ENCODE measurements at regions not wholly inside any gene's neighbourhood (a gene's known extent, or its start where the extent isn't known, plus 50 kb on each side); places are given as distances from the start of the nearest gene placed in this dataset.

GRCh38 chr20:51886891-51887608 lies 84.7 kb upstream of the SALL4 start:
- Histone ChIP-seq H3K79me2 (ENCODE audit: control insufficient read depth, insufficient read depth, low read length, unreplicated experiment) (no peaks in the 10 kb centered on the region), H3K36me3 (ENCODE audit: insufficient read depth, low read length) (no peaks in the 10 kb centered on the region), H2AFZ (ENCODE audit: low read length, unreplicated experiment) (no peak overlapping the region), H3K27me3 (ENCODE audit: insufficient read depth, low read length) (0 out of 2 replicates have a peak, but pooled peaks cover 3% of the 10 kb centered on the region), H3K27ac (ENCODE audit: low read depth, low read length) (no peak overlapping the region), H3K4me3 (ENCODE audit: low read depth, low read length) (no peak overlapping the region), H3K4me1 (ENCODE audit: control insufficient read depth, insufficient read depth, low read length, unreplicated experiment) (no peaks in the 10 kb centered on the region)

GRCh38 chr20:51886341-51886740 lies 84.0 kb upstream of the SALL4 start:
- Histone ChIP-seq H3K36me3 (ENCODE audit: insufficient read depth, low read length) (no peaks in the 10 kb centered on the region), H2AFZ (ENCODE audit: low read length, unreplicated experiment) (no peak overlapping the region), H3K79me2 (ENCODE audit: control insufficient read depth, insufficient read depth, low read length, unreplicated experiment) (no peaks in the 10 kb centered on the region), H3K27ac (ENCODE audit: low read depth, low read length) (no peak overlapping the region), H3K27me3 (ENCODE audit: insufficient read depth, low read length) (0 out of 2 replicates have a peak, but pooled peaks cover 3% of the 10 kb centered on the region), H3K4me3 (ENCODE audit: low read depth, low read length) (no peak overlapping the region), H3K4me1 (ENCODE audit: control insufficient read depth, insufficient read depth, low read length, unreplicated experiment) (no peaks in the 10 kb centered on the region)

GRCh38 chr20:51884561-51884960 lies 82.2 kb upstream of the SALL4 start:
- Histone ChIP-seq H3K4me3 (ENCODE audit: low read depth, low read length) (no peak overlapping the region), H2AFZ (ENCODE audit: low read length, unreplicated experiment) (no peak overlapping the region), H3K79me2 (ENCODE audit: control insufficient read depth, insufficient read depth, low read length, unreplicated experiment) (no peaks in the 10 kb centered on the region), H3K4me1 (ENCODE audit: control insufficient read depth, insufficient read depth, low read length, unreplicated experiment) (no peaks in the 10 kb centered on the region), H3K27me3 (ENCODE audit: insufficient read depth, low read length) (0 out of 2 replicates have a peak, but pooled peaks cover 3% of the 10 kb centered on the region), H3K27ac (ENCODE audit: low read depth, low read length) (no peak overlapping the region), H3K36me3 (ENCODE audit: insufficient read depth, low read length) (no peaks in the 10 kb centered on the region)

- Histone ChIP-seq H3K4me3 (ENCODE audit: low read depth, low read length) (no peak overlapping the region), H3K4me1 (ENCODE audit: control insufficient read depth, insufficient read depth, low read length, unreplicated experiment) (no peaks in the 10 kb centered on the region), H3K36me3 (ENCODE audit: insufficient read depth, low read length) (no peaks in the 10 kb centered on the region), H2AFZ (ENCODE audit: low read length, unreplicated experiment) (no peak overlapping the region), H3K27ac (ENCODE audit: low read depth, low read length) (no peak overlapping the region), H3K27me3 (ENCODE audit: insufficient read depth, low read length) (no peaks in the 10 kb centered on the region), H3K79me2 (ENCODE audit: control insufficient read depth, insufficient read depth, low read length, unreplicated experiment) (no peaks in the 10 kb centered on the region)
These were observed 77.9 kb upstream of the SALL4 start for GRCh38 chr20:51880188-51880587.

GRCh38 chr20:51876313-51876940 lies 74.1 kb upstream of the SALL4 start:
- H2AFZ ChIP-seq (ENCODE audit: low read length, unreplicated experiment): no peak overlapping the region
- H3K27ac ChIP-seq (ENCODE audit: low read depth, low read length): no peak overlapping the region
- H3K4me3 ChIP-seq (ENCODE audit: low read depth, low read length): no peak overlapping the region

GRCh38 chr20:51873652-51874051 lies 71.3 kb upstream of the SALL4 start:
- Histone ChIP-seq H3K79me2 (ENCODE audit: control insufficient read depth, insufficient read depth, low read length, unreplicated experiment) (no peaks in the 10 kb centered on the region), H3K36me3 (ENCODE audit: insufficient read depth, low read length) (no peaks in the 10 kb centered on the region), H2AFZ (ENCODE audit: low read length, unreplicated experiment) (no peak overlapping the region), H3K27me3 (ENCODE audit: insufficient read depth, low read length) (0 out of 2 replicates have a peak, but pooled peaks cover 3% of the 10 kb centered on the region), H3K4me1 (ENCODE audit: control insufficient read depth, insufficient read depth, low read length, unreplicated experiment) (no peaks in the 10 kb centered on the region), H3K27ac (ENCODE audit: low read depth, low read length) (no peak overlapping the region), H3K4me3 (ENCODE audit: low read depth, low read length) (no peak overlapping the region)

More at GRCh38 chr20:51876313-51876940, 74.1 kb upstream of the SALL4 start:
- H3K79me2 ChIP-seq (ENCODE audit: control insufficient read depth, insufficient read depth, low read length, unreplicated experiment): no peaks in the 10 kb centered on the region
- H3K27me3 ChIP-seq (ENCODE audit: insufficient read depth, low read length): 0 out of 2 replicates have a peak, but pooled peaks cover 3% of the 10 kb centered on the region
- H3K36me3 ChIP-seq (ENCODE audit: insufficient read depth, low read length): no peaks in the 10 kb centered on the region
- H3K4me1 ChIP-seq (ENCODE audit: control insufficient read depth, insufficient read depth, low read length, unreplicated experiment): no peaks in the 10 kb centered on the region

GRCh38 chr20:51871943-51872342 lies 69.6 kb upstream of the SALL4 start:
- Histone ChIP-seq H3K79me2 (ENCODE audit: control insufficient read depth, insufficient read depth, low read length, unreplicated experiment) (no peaks in the 10 kb centered on the region), H3K27ac (ENCODE audit: low read depth, low read length) (no peak overlapping the region), H3K4me1 (ENCODE audit: control insufficient read depth, insufficient read depth, low read length, unreplicated experiment) (no peaks in the 10 kb centered on the region), H2AFZ (ENCODE audit: low read length, unreplicated experiment) (no peak overlapping the region), H3K36me3 (ENCODE audit: insufficient read depth, low read length) (no peaks in the 10 kb centered on the region), H3K4me3 (ENCODE audit: low read depth, low read length) (no peak overlapping the region), H3K27me3 (ENCODE audit: insufficient read depth, low read length) (0 out of 2 replicates have a peak, but pooled peaks cover 3% of the 10 kb centered on the region)

- Histone ChIP-seq H2AFZ (ENCODE audit: low read length, unreplicated experiment) (no peak overlapping the region), H3K4me1 (ENCODE audit: control insufficient read depth, insufficient read depth, low read length, unreplicated experiment) (no peaks in the 10 kb centered on the region), H3K27ac (ENCODE audit: low read depth, low read length) (no peak overlapping the region), H3K79me2 (ENCODE audit: control insufficient read depth, insufficient read depth, low read length, unreplicated experiment) (no peaks in the 10 kb centered on the region), H3K4me3 (ENCODE audit: low read depth, low read length) (no peak overlapping the region), H3K36me3 (ENCODE audit: insufficient read depth, low read length) (no peaks in the 10 kb centered on the region), H3K27me3 (ENCODE audit: insufficient read depth, low read length) (peaks cover 6% of the 10 kb centered on the region; the same call in 1 of the 2 replicates)
These were observed 66.7 kb upstream of the SALL4 start for GRCh38 chr20:51869002-51869401.

- Histone ChIP-seq H3K27me3 (ENCODE audit: insufficient read depth, low read length) (peaks cover 6% of the 10 kb centered on the region; the same call in 1 of the 2 replicates), H3K27ac (ENCODE audit: low read depth, low read length) (no peak overlapping the region), H3K4me3 (ENCODE audit: low read depth, low read length) (no peak overlapping the region), H3K4me1 (ENCODE audit: control insufficient read depth, insufficient read depth, low read length, unreplicated experiment) (no peaks in the 10 kb centered on the region), H2AFZ (ENCODE audit: low read length, unreplicated experiment) (no peak overlapping the region), H3K36me3 (ENCODE audit: insufficient read depth, low read length) (no peaks in the 10 kb centered on the region), H3K79me2 (ENCODE audit: control insufficient read depth, insufficient read depth, low read length, unreplicated experiment) (no peaks in the 10 kb centered on the region)
These were observed 64.9 kb upstream of the SALL4 start for GRCh38 chr20:51867251-51867650.

- Histone ChIP-seq H2AFZ (ENCODE audit: low read length, unreplicated experiment) (no peak overlapping the region), H3K27me3 (ENCODE audit: insufficient read depth, low read length) (peaks cover 6% of the 10 kb centered on the region; the same call in 1 of the 2 replicates), H3K4me1 (ENCODE audit: control insufficient read depth, insufficient read depth, low read length, unreplicated experiment) (no peaks in the 10 kb centered on the region), H3K4me3 (ENCODE audit: low read depth, low read length) (no peak overlapping the region), H3K36me3 (ENCODE audit: insufficient read depth, low read length) (no peaks in the 10 kb centered on the region), H3K27ac (ENCODE audit: low read depth, low read length) (no peak overlapping the region), H3K79me2 (ENCODE audit: control insufficient read depth, insufficient read depth, low read length, unreplicated experiment) (no peaks in the 10 kb centered on the region)
These were observed 62.6 kb upstream of the SALL4 start for GRCh38 chr20:51864967-51865366.

- no peak overlapping the region for H3K27ac ChIP-seq (ENCODE audit: low read depth, low read length)
- H3K36me3 ChIP-seq (ENCODE audit: insufficient read depth, low read length): no peaks in the 10 kb centered on the region
- no peak overlapping the region for H2AFZ ChIP-seq (ENCODE audit: low read length, unreplicated experiment)
- H3K4me1 ChIP-seq (ENCODE audit: control insufficient read depth, insufficient read depth, low read length, unreplicated experiment): no peaks in the 10 kb centered on the region
- H3K79me2 ChIP-seq (ENCODE audit: control insufficient read depth, insufficient read depth, low read length, unreplicated experiment): no peaks in the 10 kb centered on the region
- H3K27me3 ChIP-seq (ENCODE audit: insufficient read depth, low read length): peaks cover 6% of the 10 kb centered on the region; the same call in 1 of the 2 replicates
- no peak overlapping the region for H3K4me3 ChIP-seq (ENCODE audit: low read depth, low read length)
These were observed 60.5 kb upstream of the SALL4 start for GRCh38 chr20:51862796-51863195.
